D341Med (cell line): ENCODE measurements at regions not wholly inside any gene's neighbourhood (a gene's known extent, or its start where the extent isn't known, plus 50 kb on each side); places are given as distances from the start of the nearest gene placed in this dataset.

Source experiments
- DNase-seq: peaks from one replicate; pipeline ENCODE4 v3.0.0; 2012; ENCODE audit warnings: low spot score

GRCh38 chr3:83302091-83302490, 1540.6 kb upstream of the GBE1 start:
- DNase-seq = no peak

- DNase-seq = no peak
Observed at GRCh38 chr3:83317605-83318004, 1556.2 kb upstream of the GBE1 start.

- no peak for DNase-seq
Observed at GRCh38 chr3:83320726-83321125, 1559.3 kb upstream of the GBE1 start.

- DNase-seq = no peak
Observed at GRCh38 chr3:83321457-83321856, 1560.0 kb upstream of the GBE1 start.

GRCh38 chr3:83321891-83322290, 1560.4 kb upstream of the GBE1 start:
- no peak for DNase-seq

- no peak for DNase-seq
Observed at GRCh38 chr3:83354205-83354604, 1592.8 kb upstream of the GBE1 start.

GRCh38 chr3:83393276-83393675, 1565.5 kb upstream of the CADM2 start:
- DNase-seq = no peak

- DNase-seq = no peak
Observed at GRCh38 chr3:83403927-83404326, 1554.9 kb upstream of the CADM2 start.

- DNase-seq = no peak
Observed at GRCh38 chr3:83426300-83426699, 1532.5 kb upstream of the CADM2 start.

- no peak for DNase-seq
Observed at GRCh38 chr3:83434880-83435587, 1523.8 kb upstream of the CADM2 start.

- no peak for DNase-seq
Observed at GRCh38 chr3:83438188-83438587, 1520.6 kb upstream of the CADM2 start.

- no peak for DNase-seq
Observed at GRCh38 chr3:83453056-83453455, 1505.7 kb upstream of the CADM2 start.

GRCh38 chr3:83454353-83454752, 1504.4 kb upstream of the CADM2 start:
- DNase-seq = no peak

GRCh38 chr3:83457551-83457950, 1501.2 kb upstream of the CADM2 start:
- no peak for DNase-seq

GRCh38 chr3:83460052-83460451, 1498.7 kb upstream of the CADM2 start:
- no peak for DNase-seq

- no peak for DNase-seq
Observed at GRCh38 chr3:83461411-83461810, 1497.4 kb upstream of the CADM2 start.

GRCh38 chr3:83477563-83477962, 1481.2 kb upstream of the CADM2 start:
- no peak for DNase-seq

GRCh38 chr3:83482402-83483070, 1476.3 kb upstream of the CADM2 start:
- no peak for DNase-seq

- DNase-seq = no peak
Observed at GRCh38 chr3:83496462-83496861, 1462.3 kb upstream of the CADM2 start.

GRCh38 chr3:83498361-83499016, 1460.3 kb upstream of the CADM2 start:
- DNase-seq = no peak

GRCh38 chr3:83500422-83500821, 1458.4 kb upstream of the CADM2 start:
- DNase-seq = peak; percentile 18

- DNase-seq = no peak
Observed at GRCh38 chr3:83500931-83501330, 1457.9 kb upstream of the CADM2 start.

GRCh38 chr3:83513051-83513450, 1445.7 kb upstream of the CADM2 start:
- no peak for DNase-seq
